ENCODE measurements at regions not wholly inside any gene's neighbourhood (a gene's known extent, or its start where the extent isn't known, plus 50 kb on each side); places are given as distances from the start of the nearest gene placed in this dataset.

GRCh38 chr13:74043237-74043636 lies 91.0 kb downstream of the KLF12 start:
- H3K9me3 ChIP-seq (replicated peaks in 1 of 2; ENCODE audit: control insufficient read depth in 1 of 2, insufficient read depth in 1 of 2, low read length in 2 of 2): peaks cover 0 to 3% of the 10 kb centered on the region in 2 donors
- H3K27ac ChIP-seq (ENCODE audit: low read depth in 1 of 2, low read length in 2 of 2): no peak overlapping the region
- no peaks in the 10 kb centered on the region for H3K27me3 ChIP-seq (ENCODE audit: control insufficient read depth in 2 of 2, insufficient read depth in 2 of 2, low read length in 2 of 2)
- no CpG with 5 or more reads among the region's 5 CpGs for WGBS (ENCODE audit: insufficient coverage)
- H4K20me1 ChIP-seq (ENCODE audit: insufficient read depth, low read length): no peaks in the 10 kb centered on the region
- H3K4me1 ChIP-seq (ENCODE audit: control insufficient read depth in 1 of 2, insufficient read depth in 2 of 2, low read length in 2 of 2): no peaks in the 10 kb centered on the region
- H3K9ac ChIP-seq (ENCODE audit: insufficient read depth, low read length, poor library complexity, severe bottlenecking): no peak overlapping the region
- intact Hi-C loops (cut with micrococcal nuclease): no loop called here
- no peak overlapping the region for H3K4me2 ChIP-seq (replicated peaks; ENCODE audit: extremely low read depth, low read length, poor library complexity, severe bottlenecking)
- Mint-ChIP-seq H3K4me3 (no peak overlapping the region), H3K36me3 (no peaks in the 10 kb centered on the region), H3K27ac (no peak overlapping the region), H3K9me3 (peaks cover 0 to 4% (median 0%) of the 10 kb centered on the region in 7 donors), H3K27me3 (ENCODE audit: low read depth in 3 of 3) (peaks cover 0 to 2% (median 0%) of the 10 kb centered on the region in 3 donors), H3K4me1 (no peaks in the 10 kb centered on the region)
- no peak overlapping the region for H3K4me3 ChIP-seq (replicated peaks in 1 of 3; ENCODE audit: low read depth in 2 of 3, low read length in 3 of 3)
- H2AFZ ChIP-seq (ENCODE audit: insufficient read depth, low read depth, low read length, poor library complexity, severe bottlenecking): no peak overlapping the region
- no peak for DNase-seq
- H3K36me3 ChIP-seq (replicated peaks in 1 of 2; ENCODE audit: control insufficient read depth in 1 of 2, insufficient read depth in 2 of 2, low read length in 2 of 2): no peaks in the 10 kb centered on the region
- H3K79me2 ChIP-seq (ENCODE audit: insufficient read depth, low read length): no peaks in the 10 kb centered on the region
- no peak for TF ChIP-seq CTCF (IDR thresholded peaks at IDR 0.05)

GRCh38 chr13:74040200-74040599 lies 94.0 kb downstream of the KLF12 start:
- Histone ChIP-seq H3K79me2 (ENCODE audit: insufficient read depth, low read length) (no peaks in the 10 kb centered on the region), H3K4me3 (replicated peaks in 1 of 3; ENCODE audit: low read depth in 2 of 3, low read length in 3 of 3) (no peak overlapping the region), H3K9ac (ENCODE audit: insufficient read depth, low read length, poor library complexity, severe bottlenecking) (no peak overlapping the region), H3K4me1 (ENCODE audit: control insufficient read depth in 1 of 2, insufficient read depth in 2 of 2, low read length in 2 of 2) (no peaks in the 10 kb centered on the region), H3K36me3 (replicated peaks in 1 of 2; ENCODE audit: control insufficient read depth in 1 of 2, insufficient read depth in 2 of 2, low read length in 2 of 2) (no peaks in the 10 kb centered on the region), H3K9me3 (replicated peaks in 1 of 2; ENCODE audit: control insufficient read depth in 1 of 2, insufficient read depth in 1 of 2, low read length in 2 of 2) (peaks cover 0 to 3% of the 10 kb centered on the region in 2 donors), H3K27ac (ENCODE audit: low read depth in 1 of 2, low read length in 2 of 2) (no peak overlapping the region), H4K20me1 (ENCODE audit: insufficient read depth, low read length) (no peaks in the 10 kb centered on the region), H3K4me2 (replicated peaks; ENCODE audit: extremely low read depth, low read length, poor library complexity, severe bottlenecking) (no peak overlapping the region), H3K27me3 (ENCODE audit: control insufficient read depth in 2 of 2, insufficient read depth in 2 of 2, low read length in 2 of 2) (no peaks in the 10 kb centered on the region), H2AFZ (ENCODE audit: insufficient read depth, low read depth, low read length, poor library complexity, severe bottlenecking) (no peak overlapping the region)
- peaks cover 0 to 2% (median 1%) of the 10 kb centered on the region in 3 donors for H3K27me3 Mint-ChIP-seq (ENCODE audit: low read depth in 3 of 3)
- H3K27ac Mint-ChIP-seq: no peak overlapping the region
- H3K36me3 Mint-ChIP-seq: no peaks in the 10 kb centered on the region
- H3K4me3 Mint-ChIP-seq: no peak overlapping the region
- DNase-seq: no peak
- WGBS (ENCODE audit: insufficient coverage): 100% methylated on average over 4 of the region's 4 CpGs
- H3K4me1 Mint-ChIP-seq: no peaks in the 10 kb centered on the region
- TF ChIP-seq CTCF (IDR thresholded peaks at IDR 0.05): peak; percentile 30
- peaks cover 0 to 4% (median 0%) of the 10 kb centered on the region in 7 donors for H3K9me3 Mint-ChIP-seq
- intact Hi-C loops (cut with micrococcal nuclease): no loop called here

All from CD14-positive monocyte (primary cell).